COLO668 (cell line): ENCODE measurements at regions not wholly inside any gene's neighbourhood (a gene's known extent, or its start where the extent isn't known, plus 50 kb on each side); places are given as distances from the start of the nearest gene placed in this dataset.

ENCODE experiments used
- DNase-seq: peaks from one replicate; lab custom pipeline; 2025; ENCODE audit not compliant: unreplicated experiment; lab: John Stamatoyannopoulos, UW

- no peak for DNase-seq
Observed at GRCh38 chr6:140062043-140063020, 687.9 kb upstream of the CITED2 start.

- no peak for DNase-seq
Observed at GRCh38 chr6:140061110-140062042, 686.9 kb upstream of the CITED2 start.

- no peak for DNase-seq
Observed at GRCh38 chr6:140059947-140060346, 685.5 kb upstream of the CITED2 start.

- no peak for DNase-seq
Observed at GRCh38 chr6:140058863-140059262, 684.4 kb upstream of the CITED2 start.

GRCh38 chr6:140052736-140053729 is 678.6 kb upstream of the CITED2 start:
- no peak for DNase-seq

GRCh38 chr6:140051521-140052512 is 677.4 kb upstream of the CITED2 start:
- no peak for DNase-seq

GRCh38 chr6:140050101-140050995 is 675.9 kb upstream of the CITED2 start:
- DNase-seq = no peak

GRCh38 chr6:140049251-140049650 is 674.8 kb upstream of the CITED2 start:
- no peak for DNase-seq

GRCh38 chr6:140048202-140048790 is 673.8 kb upstream of the CITED2 start:
- no peak for DNase-seq

- no peak for DNase-seq
Observed at GRCh38 chr6:140047321-140047720, 672.9 kb upstream of the CITED2 start.

GRCh38 chr6:140046016-140046632 is 671.7 kb upstream of the CITED2 start:
- no peak for DNase-seq

- DNase-seq = no peak
Observed at GRCh38 chr6:140045116-140045515, 670.7 kb upstream of the CITED2 start.

GRCh38 chr6:140044626-140045025 is 670.2 kb upstream of the CITED2 start:
- no peak for DNase-seq

- no peak for DNase-seq
Observed at GRCh38 chr6:140043762-140044378, 669.4 kb upstream of the CITED2 start.

GRCh38 chr6:140043357-140043756 is 668.9 kb upstream of the CITED2 start:
- DNase-seq = no peak

- no peak for DNase-seq
Observed at GRCh38 chr6:140041571-140042332, 667.3 kb upstream of the CITED2 start.
